BJ (cell line): ENCODE measurements at regions not wholly inside any gene's neighbourhood (a gene's known extent, or its start where the extent isn't known, plus 50 kb on each side); places are given as distances from the start of the nearest gene placed in this dataset.
"Not testable (repeated sequence)": the region's sequence is repeated elsewhere in the genome, so short reads cannot be mapped to it uniquely, and the experiment has no call there.

Experiments
- CTCF ChIA-PET: fragments of 350-600 bp; formaldehyde crosslinking; extraction: SDS; loops from one replicate; lab custom pipeline; 2021; ENCODE audit warnings: antibody characterized with exemption, inconsistent platforms; lab: Yijun Ruan, JAX
- POLR2A ChIA-PET: fragments of 300-600 bp; sonication (Branson Sonifier 250); formaldehyde crosslinking; extraction: SDS; loops from one replicate; lab custom pipeline; 2021; ENCODE audit warnings: antibody characterized with exemption; lab: Charles Lee
- DNase-seq: peaks from one replicate; pipeline ENCODE4 v3.0.0-alpha.2; 2011; ENCODE audit warnings: low read depth
- H3K27me3 ChIP-seq: 2 replicates; pipeline ENCODE4 v1.6.0; 2011; ENCODE audit warnings: low read length; ENCODE audit not compliant: control insufficient read depth, insufficient read depth
- H3K36me3 ChIP-seq: 2 replicates; pipeline ENCODE4 v1.5.1; 2011; ENCODE audit warnings: low read length; ENCODE audit not compliant: control insufficient read depth, insufficient read depth
- H3K4me3 ChIP-seq: 2 replicates; pipeline ENCODE4 v1.5.1; 2011; ENCODE audit warnings: low read depth, mild to moderate bottlenecking, control low read depth, low read length
- TF ChIP-seq, protein P1 (sequence below): IDR thresholded peaks from 2 replicates; pipeline ENCODE4 v1.5.1; 2011; ENCODE audit warnings: low read depth, mild to moderate bottlenecking, control low read depth, inconsistent platforms, low read length, moderate library complexity; ENCODE audit not compliant: insufficient read depth

- TF ChIP-seq, protein P1, sequence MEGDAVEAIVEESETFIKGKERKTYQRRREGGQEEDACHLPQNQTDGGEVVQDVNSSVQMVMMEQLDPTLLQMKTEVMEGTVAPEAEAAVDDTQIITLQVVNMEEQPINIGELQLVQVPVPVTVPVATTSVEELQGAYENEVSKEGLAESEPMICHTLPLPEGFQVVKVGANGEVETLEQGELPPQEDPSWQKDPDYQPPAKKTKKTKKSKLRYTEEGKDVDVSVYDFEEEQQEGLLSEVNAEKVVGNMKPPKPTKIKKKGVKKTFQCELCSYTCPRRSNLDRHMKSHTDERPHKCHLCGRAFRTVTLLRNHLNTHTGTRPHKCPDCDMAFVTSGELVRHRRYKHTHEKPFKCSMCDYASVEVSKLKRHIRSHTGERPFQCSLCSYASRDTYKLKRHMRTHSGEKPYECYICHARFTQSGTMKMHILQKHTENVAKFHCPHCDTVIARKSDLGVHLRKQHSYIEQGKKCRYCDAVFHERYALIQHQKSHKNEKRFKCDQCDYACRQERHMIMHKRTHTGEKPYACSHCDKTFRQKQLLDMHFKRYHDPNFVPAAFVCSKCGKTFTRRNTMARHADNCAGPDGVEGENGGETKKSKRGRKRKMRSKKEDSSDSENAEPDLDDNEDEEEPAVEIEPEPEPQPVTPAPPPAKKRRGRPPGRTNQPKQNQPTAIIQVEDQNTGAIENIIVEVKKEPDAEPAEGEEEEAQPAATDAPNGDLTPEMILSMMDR = no peak
- Histone ChIP-seq H3K4me3 (no peak overlapping the region), H3K36me3 (no peaks in the 10 kb centered on the region), H3K27me3 (no peaks in the 10 kb centered on the region)
- DNase-seq = no peak
- CTCF ChIA-PET = no interaction called here
- POLR2A ChIA-PET = no interaction called here
These were observed 142.8 kb upstream of the IFNE start for GRCh38 chr9:21624675-21625644.

DNA sequence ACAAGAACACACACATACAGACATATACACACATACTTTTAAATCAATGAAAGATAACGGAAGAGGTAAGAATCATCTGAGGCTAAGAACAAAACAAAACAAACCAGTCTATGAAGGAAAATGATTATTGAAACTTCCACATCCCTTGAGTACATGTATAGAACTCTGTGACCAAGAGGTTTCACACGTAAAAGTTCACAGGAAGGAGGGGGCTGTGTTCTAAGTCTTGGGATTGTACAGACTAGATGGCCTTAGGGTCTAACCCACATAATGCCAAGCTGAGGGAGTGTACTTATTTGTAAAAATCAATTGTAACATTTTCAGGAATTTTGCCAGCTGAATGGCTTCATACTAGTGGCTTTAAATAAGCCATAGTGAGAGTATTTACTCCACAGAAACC, 144.4 kb upstream of the IFNE start:
- Histone ChIP-seq H3K4me3 (no peak overlapping the region), H3K27me3 (no peaks in the 10 kb centered on the region), H3K36me3 (no peaks in the 10 kb centered on the region)
- TF ChIP-seq, protein P1 = no peak
- DNase-seq = no peak
- ChIA-PET POLR2A (no interaction called here), CTCF (interaction anchor here (1.8 kb wide), 1 partner anchor 12 kb away, joined by 4 read pairs; no protein-coding TSS in a partner anchor)

DNA sequence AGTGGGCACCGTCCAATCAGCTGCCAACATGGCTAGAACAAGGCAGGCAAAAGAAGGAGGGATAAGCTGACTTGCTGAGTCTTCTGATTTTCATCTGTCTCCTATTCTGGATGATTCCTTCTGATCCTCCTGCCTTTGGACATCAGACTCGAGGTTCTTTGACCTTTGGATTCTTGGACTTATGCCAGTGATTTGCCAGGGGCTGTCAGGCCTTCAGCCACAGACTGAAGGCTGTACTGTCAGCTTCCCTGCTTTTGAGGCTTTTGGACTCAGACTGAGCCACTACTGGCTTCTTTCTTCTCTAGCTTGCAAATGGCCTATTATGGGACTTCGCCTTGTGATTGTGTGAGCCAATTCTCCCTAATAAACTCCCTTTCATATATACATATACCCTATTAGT, 146.8 kb upstream of the IFNE start:
- H3K27me3 ChIP-seq, CTCF ChIA-PET, DNase-seq, POLR2A ChIA-PET, H3K4me3 ChIP-seq, H3K36me3 ChIP-seq: not testable (repeated sequence)

GRCh38 chr9:21634951-21635350, 152.8 kb upstream of the IFNE start:
- H3K36me3 ChIP-seq = no peaks in the 10 kb centered on the region
- ChIA-PET CTCF (interaction anchor here (0.7 to 1.9 kb wide), 2 partner anchors 15 to 21 kb away, joined by 3 to 5 read pairs; no protein-coding TSS in a partner anchor), POLR2A (no interaction called here)
- DNase-seq = no peak
- TF ChIP-seq, protein P1 = no peak
- no peaks in the 10 kb centered on the region for H3K27me3 ChIP-seq
- H3K4me3 ChIP-seq = no peak overlapping the region

DNA sequence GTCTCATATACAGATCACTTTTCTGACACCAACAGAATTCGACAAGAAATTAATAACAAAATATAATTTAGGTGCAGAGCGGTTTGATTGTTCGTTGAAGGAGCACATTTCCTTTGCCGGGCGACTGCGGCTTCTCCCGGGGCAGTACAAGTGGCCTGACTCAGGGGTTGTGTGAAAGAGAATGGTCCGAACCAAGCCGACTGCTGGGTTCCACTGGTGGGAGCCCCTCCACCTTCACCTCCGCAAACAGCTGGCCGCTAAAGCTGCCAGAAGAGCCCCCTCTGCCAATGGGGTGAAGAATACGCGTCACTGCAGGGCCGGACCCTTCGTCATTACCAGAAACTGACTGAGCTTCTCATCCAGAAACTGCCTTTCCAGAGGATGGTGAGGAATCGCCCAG, 156.0 kb upstream of the IFNE start:
- ChIA-PET CTCF (no interaction called here), POLR2A (no interaction called here)
- TF ChIP-seq, protein P1 = no peak
- H3K27me3 ChIP-seq = no peaks in the 10 kb centered on the region
- H3K4me3 ChIP-seq = no peak overlapping the region
- no peak for DNase-seq
- H3K36me3 ChIP-seq = no peaks in the 10 kb centered on the region
